Right ventricle myocardium inferior (tissue), 1 donor: ENCODE measurements at regions not wholly inside any gene's neighbourhood (a gene's known extent, or its start where the extent isn't known, plus 50 kb on each side); places are given as distances from the start of the nearest gene placed in this dataset.
"Not testable (repeated sequence)": the region's sequence is repeated elsewhere in the genome, so short reads cannot be mapped to it uniquely, and the experiment has no call there.

Experiments used
- ATAC-seq: fragments of 200-7000 bp; cut with Tn5 transposase; one replicate; pipeline ENCODE4 v1.9.1; 2020; ENCODE audit warnings: mild to moderate bottlenecking, moderate library complexity
- DNase-seq: peaks from one replicate; pipeline ENCODE4 v3.0.0; 2021; ENCODE audit errors: missing footprints
- intact Hi-C: fragments of 100-400 bp; cut with DNase I; formaldehyde crosslinking; loops from one replicate; pipeline ENCODE4 v1.11.0; 2022
- donor health status: DM: no; HTN: yes; CAD: no; lungs with severe emphysema.

DNA sequence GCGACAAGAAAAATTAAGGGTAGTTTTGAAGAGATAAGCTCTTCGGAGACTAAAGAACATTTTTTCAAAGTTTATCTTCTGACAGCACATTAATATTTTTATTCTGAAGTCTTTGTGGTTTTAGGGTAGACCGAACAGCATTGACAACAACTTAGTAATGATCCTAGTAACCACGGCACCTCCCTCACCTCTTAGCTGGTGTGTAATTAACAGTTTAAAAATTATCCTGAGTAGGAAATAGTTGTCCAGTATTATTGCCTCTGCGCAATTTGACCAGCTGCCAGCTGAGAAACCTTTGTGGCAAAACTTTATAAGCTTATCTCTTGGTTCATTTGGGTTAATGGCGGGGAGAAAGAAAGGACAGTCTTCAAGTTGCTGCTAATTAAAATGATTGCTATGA is 213.6 kb downstream of the CBLL2 start:
- DNase-seq = no peak
- intact Hi-C loops = no loop called here

DNA sequence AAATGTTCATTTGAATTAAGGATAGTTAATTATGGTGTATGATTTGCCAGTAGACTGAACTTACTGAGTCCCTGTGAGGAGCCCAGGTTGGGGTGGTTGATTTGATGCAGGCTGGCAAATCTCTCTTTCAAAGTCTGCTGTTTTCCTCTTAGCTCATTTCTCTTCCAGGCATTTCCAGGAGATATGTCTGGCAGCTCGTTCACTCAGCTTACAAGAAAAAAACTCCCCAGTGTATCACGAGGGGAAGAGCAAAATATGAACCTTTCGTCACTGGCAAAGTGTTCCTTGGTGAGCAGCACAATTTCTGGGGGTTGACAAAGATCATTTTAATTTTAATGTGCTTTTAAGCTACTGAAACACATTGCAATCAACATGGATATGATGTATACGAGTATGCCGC is 244.2 kb downstream of the CBLL2 start:
- intact Hi-C loops = no loop called here
- no peak for ATAC-seq
- DNase-seq = no peak

More for the DNA sequence above, 213.6 kb downstream of the CBLL2 start:
- no peak for ATAC-seq

DNA sequence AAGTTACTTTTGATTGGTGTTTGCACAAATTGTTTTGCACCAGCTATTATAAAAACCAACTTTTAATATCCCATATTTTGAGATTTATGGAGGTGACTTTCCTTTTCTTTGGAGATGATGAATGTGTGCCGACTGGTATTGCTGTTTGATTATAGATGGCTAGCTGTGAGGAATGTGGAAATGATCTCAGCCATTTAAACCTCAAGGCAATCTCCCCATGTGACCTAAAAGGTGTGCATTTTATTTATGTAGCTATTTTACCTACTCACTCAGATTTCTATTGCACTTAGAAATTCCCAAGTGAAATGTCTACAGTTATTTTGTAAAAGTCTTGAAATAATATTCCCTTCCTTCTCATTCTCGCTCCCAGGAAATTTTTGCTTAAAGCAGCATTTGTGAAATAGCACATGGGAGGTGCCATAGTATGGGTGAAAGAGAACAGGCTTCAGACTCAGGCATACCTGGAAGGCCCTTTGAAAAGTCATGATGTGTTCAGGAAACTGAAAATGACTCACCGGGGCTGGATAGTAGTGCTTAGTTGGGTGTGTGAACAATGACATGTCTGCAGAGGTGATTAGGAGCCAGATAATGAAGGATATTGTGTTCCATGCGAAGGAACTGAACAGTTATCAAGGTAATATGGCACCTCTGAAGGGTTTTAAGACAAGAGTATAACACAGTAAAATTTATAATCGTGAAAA is 247.6 kb downstream of the CBLL2 start:
- ATAC-seq (no peak), DNase-seq (no peak)
- intact Hi-C loops = no loop called here

DNA sequence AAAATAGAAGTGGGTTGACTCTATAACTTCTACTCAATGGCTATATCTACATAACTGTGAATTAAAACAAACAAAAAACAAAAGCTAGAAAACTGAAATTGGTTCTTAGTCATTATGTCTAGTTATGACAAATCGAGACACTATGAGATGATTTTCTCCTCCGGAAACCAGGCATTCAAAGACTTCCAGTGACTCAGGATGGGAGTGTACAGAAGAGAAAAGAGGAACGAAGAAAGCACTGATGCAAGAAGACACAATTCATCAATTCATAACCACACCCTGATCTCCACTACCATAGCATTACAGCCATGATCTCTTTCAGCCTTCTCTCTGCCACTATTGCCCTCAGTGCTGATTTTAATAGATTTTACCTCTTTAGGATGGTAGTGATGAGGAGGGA is 253.6 kb downstream of the CBLL2 start:
- intact Hi-C loops = no loop called here
- ATAC-seq (no peak), DNase-seq (no peak)

DNA sequence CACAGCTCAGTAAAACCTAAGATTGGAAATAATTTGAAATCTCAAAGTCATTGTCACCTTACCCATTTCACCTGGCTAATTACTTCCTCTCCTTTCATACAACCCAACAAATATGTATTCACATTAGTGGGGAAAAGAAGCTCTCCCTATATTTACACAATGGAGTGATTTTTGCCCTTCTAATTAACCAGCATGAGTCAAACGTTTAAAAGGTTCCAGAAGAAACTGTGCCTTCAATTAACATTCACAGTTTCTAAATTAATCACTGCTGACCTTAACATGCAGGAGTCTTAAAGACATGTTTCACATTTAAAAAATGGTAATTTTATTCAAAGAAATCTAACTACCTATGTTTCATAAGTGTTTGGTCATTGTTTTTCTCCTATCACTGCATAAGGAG is 254.6 kb downstream of the CBLL2 start:
- ATAC-seq (no peak), DNase-seq (no peak)
- intact Hi-C loops = no loop called here

DNA sequence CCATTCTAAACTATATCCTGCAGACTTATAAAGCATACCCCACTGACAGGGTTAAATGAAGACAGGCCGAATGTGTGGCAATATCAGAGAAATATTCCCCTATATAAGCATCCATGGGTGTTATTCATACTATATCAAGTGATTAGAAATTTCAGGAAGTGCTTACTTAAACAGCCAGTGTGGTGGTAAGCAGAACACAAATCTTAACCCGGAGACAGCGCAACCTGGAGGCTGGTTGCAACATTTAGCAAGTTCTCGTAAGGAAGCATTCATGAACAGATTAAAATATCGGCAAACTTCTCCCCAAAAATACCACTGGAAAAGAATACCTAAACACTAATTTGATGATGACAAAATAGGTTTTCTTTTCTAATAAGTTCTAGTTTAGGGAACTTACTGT is 261.2 kb downstream of the CBLL2 start:
- intact Hi-C loops = no loop called here
- DNase-seq (no peak), ATAC-seq (no peak)

DNA sequence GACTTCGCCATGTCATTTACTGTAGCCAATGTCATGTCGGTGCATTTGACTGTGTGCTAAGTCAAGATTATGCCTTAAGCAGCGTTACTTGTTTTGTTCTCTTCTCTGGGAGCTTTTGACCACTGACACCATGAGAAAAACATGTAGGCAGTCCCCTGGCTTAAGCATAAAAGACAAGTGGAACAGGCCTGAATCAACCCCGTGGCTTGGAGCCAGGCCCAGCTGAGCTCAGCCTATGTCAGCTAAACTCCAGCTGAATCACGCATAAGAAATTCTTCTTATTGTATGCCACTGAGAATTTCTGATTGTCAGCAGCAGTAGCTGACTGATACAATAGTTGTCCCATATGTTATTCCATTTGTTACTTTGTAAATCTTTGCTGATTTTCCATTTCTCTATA is 261.9 kb downstream of the CBLL2 start:
- ATAC-seq (no peak), DNase-seq (no peak)
- intact Hi-C loops = no loop called here

DNA sequence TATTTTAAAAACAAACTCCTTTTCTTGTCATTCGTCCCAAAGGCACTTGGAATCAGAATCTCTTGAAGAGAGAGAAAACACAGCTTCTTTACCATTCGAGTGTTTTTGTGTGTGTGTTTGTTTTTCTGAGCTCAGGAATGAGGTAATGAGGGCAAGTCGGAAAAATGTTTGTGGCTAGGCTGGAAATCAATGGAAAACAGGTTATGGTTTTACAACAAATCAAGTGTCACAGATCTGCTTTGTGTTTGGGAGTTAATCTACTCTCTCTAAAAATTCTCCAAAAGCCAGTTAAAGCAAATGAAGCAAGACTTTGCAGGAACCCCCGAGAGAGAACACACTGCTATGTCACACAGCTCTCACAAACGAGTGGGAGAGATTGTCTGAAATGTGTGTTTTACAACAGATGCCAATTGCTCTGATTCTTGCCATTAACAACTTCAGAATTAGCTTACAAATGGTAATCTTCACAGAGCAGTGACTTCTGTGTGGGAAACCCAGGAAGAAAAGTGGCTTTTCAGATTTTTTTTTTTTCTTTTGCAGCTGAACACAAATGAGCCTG is 264.1 kb downstream of the CBLL2 start:
- no peak for ATAC-seq
- no peak for DNase-seq

DNA sequence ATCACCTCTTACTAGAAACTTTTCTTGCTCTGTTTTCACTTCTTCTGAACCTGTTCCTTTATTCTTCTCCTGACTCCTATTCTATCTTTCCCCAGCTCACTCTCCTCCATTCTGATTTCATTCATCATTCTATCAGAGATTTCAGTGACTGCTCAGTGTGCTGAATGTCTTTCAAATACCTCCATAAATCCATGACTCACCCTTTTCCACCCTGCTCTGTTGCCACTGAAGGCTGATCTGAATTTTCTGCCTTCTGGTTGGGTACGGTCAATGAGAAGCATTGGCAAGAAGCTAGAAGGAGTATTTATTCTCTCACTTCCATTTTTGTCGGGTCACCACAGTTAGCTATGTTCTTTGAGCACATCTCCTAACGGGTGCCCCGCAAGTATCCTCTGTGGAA is 265.9 kb downstream of the CBLL2 start:
- ATAC-seq (no peak), DNase-seq (no peak)
- intact Hi-C loops = no loop called here

More for the DNA sequence above, 264.1 kb downstream of the CBLL2 start:
- intact Hi-C loops = no loop called here

DNA sequence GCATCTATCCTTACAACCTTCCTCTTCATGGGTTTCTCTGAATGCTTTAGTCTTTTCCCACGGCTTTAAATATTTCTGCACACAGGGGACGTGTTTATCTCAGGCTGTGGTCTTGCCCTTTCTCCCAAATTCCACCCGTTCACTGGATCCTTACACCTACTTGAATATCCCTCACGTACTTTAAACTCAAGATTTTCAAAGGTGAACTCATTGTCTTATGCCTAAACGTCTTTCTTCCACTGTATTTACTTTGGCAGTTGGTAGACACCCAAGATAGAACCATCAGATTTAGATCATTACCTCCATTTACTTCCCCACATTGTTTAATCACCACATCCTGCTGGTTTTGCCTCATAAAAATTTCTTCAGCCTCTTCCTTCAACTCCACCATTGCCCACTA is 269.2 kb downstream of the CBLL2 start:
- intact Hi-C loops = no loop called here
- ATAC-seq (no peak), DNase-seq (no peak)

DNA sequence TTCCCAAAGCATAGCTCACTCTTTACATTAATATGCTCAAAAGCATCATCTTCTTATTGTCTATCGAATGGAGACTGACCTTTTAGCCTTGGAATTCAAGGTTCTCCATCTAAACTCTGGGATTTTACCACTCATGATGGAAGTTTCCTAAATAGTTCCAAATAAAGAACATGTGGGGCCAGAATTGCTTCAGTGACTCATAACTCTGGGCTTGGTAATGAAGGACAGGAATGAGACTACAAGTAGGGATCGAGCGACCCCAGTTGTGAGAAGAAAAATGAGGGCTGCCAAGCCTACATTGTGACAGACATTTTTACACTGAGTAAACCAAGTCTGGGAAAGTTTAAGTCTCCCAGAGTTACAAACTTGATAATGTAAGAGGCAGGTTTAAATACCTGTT is 269.9 kb downstream of the CBLL2 start:
- ATAC-seq = no peak
- intact Hi-C loops = no loop called here
- DNase-seq = no peak

DNA sequence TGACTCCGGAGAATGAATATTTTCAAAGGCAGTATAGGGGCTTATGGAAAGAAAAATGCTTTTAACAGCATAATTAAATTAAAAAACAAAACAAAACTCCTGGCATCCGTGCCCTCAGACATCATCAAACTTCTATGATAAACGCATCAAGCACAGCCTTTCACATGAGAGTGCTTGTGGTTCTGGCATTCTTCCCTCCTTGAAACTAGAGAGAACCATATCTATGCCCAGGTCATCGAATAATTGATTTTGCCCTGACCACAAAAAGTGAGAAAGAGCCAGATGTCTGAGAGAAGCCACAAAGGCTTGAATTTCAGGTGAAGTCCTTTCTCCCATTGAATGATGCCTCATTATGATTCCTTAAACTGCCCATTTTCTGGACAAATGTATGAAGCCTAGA is 286.8 kb downstream of the CBLL2 start:
- DNase-seq (no peak), ATAC-seq (no peak)
- intact Hi-C loops = no loop called here

DNA sequence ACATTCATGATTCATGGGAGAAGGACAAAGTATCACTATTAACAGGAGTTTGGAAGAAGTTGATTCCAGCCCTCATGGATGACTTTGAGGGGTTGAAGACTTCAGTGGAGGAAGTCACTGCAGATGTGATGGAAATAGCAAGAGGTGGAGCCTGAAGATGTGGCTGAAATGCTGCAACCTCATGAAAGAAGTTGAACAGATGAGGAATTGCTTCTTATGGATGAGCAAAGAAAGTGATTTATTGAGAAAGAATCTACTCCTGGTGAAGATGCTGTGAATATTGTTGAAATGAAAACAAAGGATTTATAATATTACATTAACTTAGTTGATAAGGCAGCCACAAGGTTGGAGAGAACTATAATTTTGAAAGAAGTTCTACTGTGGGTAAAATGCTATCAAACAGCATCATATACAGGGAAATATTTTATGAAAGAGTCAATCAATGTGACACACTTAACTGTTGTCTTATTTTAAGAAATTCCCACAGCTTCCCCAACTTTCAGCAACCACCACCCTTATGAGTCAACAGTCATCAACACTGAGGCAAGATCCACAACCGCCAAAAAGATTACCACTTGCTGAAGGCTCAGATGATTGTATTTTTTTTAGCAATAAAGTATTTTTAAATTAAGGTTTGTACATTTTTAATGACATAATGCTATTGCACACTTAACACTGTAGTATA is 302.6 kb downstream of the CBLL2 start:
- DNase-seq (no peak), ATAC-seq (no peak)
- intact Hi-C loops = no loop called here

DNA sequence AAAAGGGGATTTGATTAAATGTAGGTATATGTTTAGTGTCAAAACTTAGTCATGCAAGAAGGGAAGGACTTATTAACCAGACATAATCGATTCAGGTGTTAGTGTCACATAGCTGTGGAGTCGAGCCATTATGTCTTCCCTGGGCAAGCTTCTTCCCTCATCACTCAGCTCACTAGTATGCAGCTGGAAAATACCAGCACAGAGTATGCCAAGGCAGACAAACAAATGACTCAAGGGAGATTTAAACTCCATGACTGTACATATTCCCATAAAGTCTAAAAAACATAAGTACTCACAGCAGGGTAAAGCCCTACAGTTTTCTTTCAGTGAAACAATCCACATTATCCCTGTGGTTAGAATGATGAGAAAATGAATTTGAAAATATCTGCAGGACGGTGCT is 304.5 kb downstream of the CBLL2 start:
- ATAC-seq = no peak
- intact Hi-C loops = no loop called here
- no peak for DNase-seq

DNA sequence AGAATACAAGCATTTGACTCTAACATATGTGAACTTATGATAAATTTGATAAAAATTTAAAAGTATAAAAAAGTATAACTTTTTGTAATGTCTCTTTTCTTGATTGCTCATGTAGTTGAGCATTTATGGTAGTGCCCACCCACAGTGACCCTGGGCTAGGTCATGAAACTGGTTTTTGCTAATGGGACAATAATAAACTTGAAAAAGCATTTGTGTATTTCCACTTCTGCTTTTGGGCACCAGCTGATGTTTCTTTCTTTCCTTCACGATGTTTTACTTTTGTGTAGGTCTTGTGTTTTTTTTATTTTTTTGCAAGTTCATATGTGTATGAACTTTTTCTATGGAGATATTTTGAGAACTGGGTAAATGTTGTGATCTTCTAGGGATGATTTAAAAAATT is 313.1 kb downstream of the CBLL2 start:
- DNase-seq (no peak), ATAC-seq (no peak)
- intact Hi-C loops = no loop called here

DNA sequence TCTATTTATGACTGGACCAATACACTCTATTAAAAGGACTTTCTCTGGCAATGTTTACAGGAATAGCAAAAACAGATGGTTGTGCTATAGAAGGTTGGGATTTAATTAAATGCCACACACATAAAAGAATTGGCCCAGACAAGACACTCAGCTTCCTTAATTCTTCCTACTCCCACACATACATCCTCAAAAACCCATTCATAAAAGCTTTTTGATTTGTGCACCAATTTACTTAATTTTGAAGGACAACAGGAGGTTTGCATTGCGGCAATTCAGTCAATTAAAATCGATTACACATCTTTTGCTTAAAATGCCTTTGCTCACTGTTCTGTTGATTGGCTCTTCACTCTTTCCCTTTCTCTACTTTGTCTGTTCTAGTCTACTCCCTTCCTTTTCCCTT is 317.1 kb downstream of the CBLL2 start:
- no peak for DNase-seq
- no peak for ATAC-seq
- intact Hi-C loops = no loop called here

DNA sequence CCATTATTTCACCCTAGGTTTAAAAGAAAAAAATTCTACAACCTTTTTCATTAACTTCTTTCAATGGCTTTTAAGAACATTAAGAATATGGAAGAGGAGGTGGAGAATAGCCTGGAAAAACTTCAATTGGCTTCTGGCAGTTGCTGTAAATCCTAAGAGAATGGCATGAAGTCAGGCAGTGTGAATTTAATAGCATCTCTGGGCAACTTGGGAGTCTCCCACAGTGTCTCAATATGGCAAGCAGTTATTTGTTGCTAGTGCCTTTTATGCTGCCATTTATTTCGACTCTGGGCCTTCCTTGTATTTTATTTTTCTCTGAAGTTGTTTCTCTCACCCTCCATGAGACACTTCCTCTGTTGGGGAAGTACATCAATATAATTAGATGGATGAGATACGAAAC is 322.1 kb downstream of the CBLL2 start:
- intact Hi-C loops = no loop called here
- ATAC-seq (no peak), DNase-seq (no peak)

DNA sequence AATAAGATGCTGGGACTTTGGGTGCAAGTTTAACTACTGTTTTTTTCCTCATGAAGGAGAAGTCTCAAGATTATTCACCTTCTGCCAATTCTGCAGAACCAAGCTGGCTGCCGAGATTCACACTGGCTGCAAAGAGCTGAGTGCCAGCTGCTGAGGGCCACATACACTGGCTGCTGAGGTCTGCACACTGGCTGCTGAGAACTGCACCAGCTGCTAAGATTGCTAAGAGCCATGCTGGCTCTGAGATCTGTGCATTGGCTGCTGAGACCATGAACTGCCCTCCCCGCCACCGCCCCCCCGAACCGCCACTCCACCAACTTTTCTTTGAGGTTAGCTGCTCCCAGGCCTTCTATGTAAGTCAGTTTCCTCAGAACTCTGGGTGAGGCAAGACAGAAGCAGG is 330.3 kb downstream of the CBLL2 start:
- no peak for ATAC-seq
- DNase-seq = no peak
- intact Hi-C loops = no loop called here

DNA sequence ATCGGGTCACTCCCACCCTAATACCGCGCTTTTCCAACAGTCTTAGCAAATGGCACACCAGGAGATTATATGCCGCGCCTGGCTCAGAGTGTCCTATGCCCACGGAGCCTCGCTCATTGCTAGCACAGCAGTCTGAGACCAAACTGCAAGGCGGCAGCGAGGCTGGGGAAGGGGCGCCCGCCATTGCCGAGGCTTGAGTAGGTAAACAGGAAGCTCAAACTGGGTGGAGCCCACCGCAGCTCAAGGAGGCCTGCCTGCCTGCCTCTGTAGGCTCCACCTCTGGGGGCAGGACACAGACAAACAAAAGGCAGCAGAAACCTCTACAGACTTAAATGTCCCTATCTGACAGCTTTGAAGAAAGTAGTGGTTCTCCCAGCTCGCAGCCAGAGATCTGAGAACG is 336.7 kb downstream of the CBLL2 start:
- intact Hi-C loops, DNase-seq, ATAC-seq: not testable (repeated sequence)

DNA sequence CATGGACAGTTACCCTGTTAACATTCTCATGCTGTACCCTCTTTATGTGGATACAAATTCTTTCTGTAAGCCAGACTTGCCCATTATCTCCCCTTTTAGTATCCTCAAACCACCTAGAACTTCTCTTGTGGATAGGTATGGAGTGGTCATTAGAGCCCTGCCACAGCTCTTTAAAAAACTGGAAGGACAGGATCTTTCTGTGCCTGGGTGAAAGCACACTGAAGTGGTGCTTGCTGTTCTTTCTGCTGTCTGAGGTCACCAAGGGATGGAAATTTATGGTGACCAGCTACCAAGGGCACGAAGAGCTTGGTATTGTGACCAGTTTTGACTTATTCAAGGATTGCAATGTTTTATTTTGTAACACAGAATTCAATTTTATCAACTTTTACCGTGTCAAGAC is 344.2 kb downstream of the CBLL2 start:
- ATAC-seq (no peak), DNase-seq (no peak)
- intact Hi-C loops = no loop called here

DNA sequence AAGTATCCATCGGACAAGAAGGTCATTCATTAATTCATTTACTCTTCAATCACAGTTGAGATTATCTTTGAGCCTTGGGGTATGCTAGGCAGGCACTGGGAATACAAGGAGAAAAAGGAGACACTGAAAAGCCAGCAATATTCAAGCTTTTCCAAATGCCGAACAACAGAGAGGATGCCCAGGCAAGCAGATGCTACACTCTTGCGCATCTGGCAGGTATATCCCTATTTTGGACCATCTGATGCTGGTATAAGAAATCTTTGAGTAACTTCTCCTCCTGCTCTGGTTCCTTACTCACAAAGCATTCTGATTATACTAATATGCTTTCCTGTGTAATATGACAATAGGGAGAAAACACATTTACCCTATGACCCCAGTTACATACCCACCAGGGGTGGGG is 354.9 kb downstream of the CBLL2 start:
- intact Hi-C loops = no loop called here
- DNase-seq = no peak

More for the DNA sequence above, 354.9 kb downstream of the CBLL2 start:
- no peak for ATAC-seq
